ENCODE measurements at regions not wholly inside any gene's neighbourhood (a gene's known extent, or its start where the extent isn't known, plus 50 kb on each side); places are given as distances from the start of the nearest gene placed in this dataset.

DNA sequence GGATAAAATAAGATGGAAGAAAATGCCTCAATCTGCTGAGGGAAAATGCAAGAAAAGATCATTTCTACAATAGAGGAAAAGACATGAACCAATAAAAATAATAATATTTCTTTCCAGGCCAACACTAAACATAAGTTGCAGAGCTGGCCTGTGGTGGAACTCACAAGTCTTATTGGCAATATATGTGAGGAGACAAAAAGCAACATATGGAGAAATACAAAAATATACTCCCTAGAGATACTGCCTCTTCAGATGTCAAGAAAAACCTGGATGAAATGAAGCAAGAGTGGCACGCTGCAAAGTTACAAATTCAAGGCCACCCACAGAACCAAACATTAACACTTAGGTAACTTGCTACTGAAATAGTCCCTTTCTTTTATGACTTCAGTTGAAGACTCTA lies 264.9 kb upstream of the FMN2 start:
- TF ChIP-seq, protein P1, sequence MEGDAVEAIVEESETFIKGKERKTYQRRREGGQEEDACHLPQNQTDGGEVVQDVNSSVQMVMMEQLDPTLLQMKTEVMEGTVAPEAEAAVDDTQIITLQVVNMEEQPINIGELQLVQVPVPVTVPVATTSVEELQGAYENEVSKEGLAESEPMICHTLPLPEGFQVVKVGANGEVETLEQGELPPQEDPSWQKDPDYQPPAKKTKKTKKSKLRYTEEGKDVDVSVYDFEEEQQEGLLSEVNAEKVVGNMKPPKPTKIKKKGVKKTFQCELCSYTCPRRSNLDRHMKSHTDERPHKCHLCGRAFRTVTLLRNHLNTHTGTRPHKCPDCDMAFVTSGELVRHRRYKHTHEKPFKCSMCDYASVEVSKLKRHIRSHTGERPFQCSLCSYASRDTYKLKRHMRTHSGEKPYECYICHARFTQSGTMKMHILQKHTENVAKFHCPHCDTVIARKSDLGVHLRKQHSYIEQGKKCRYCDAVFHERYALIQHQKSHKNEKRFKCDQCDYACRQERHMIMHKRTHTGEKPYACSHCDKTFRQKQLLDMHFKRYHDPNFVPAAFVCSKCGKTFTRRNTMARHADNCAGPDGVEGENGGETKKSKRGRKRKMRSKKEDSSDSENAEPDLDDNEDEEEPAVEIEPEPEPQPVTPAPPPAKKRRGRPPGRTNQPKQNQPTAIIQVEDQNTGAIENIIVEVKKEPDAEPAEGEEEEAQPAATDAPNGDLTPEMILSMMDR (IDR thresholded peaks at IDR 0.05) = no peak
- no peak for TF ChIP-seq POLR2A (IDR thresholded peaks at IDR 0.05)
